Breast epithelium (tissue), 3 donors: ENCODE measurements at regions not wholly inside any gene's neighbourhood (a gene's known extent, or its start where the extent isn't known, plus 50 kb on each side); places are given as distances from the start of the nearest gene placed in this dataset.

Source experiments
- POLR2A ChIP-seq: fragments of 450-650 bp; IDR thresholded peaks from one replicate; pipeline ENCODE4 v1.6.1; 2016; ENCODE audit warnings: antibody characterized with exemption, mild to moderate bottlenecking, moderate library complexity
- POLR2AphosphoS5 ChIP-seq, 3 donors: sonication (generic); formaldehyde crosslinking; IDR thresholded peaks; one replicate each; pipeline ENCODE4 v1.6.1; 2017; ENCODE audit warnings: antibody characterized with exemption in 3 of 3
- TF ChIP-seq, protein P1 (sequence below), 3 donors: fragments of 450-650 bp; IDR thresholded peaks; one replicate each; pipeline ENCODE4 v1.5.1; 2016 to 2017; ENCODE audit warnings: antibody characterized with exemption in 3 of 3, mild to moderate bottlenecking in 3 of 3, moderate library complexity in 3 of 3

DNA sequence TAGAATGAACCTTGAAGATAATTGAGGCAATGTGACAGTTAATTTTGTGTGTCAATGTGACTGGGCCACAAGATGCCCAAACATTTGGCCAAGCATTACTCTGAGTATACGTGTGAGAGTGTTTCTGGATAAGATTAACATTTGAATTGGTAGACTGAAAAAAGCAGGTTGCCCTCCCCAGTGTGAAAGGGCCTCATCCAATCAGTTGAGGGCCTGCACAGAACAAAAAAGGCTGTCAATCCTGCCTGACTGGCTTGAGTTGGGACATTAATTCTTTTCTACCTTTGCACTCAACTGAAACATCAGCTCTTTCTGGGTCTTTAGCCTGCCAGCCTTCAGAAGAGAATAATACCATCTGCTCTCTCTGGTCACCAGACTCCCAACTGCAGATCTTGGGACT, 56.6 kb upstream of the PDE1C start:
- TF ChIP-seq, protein P1, sequence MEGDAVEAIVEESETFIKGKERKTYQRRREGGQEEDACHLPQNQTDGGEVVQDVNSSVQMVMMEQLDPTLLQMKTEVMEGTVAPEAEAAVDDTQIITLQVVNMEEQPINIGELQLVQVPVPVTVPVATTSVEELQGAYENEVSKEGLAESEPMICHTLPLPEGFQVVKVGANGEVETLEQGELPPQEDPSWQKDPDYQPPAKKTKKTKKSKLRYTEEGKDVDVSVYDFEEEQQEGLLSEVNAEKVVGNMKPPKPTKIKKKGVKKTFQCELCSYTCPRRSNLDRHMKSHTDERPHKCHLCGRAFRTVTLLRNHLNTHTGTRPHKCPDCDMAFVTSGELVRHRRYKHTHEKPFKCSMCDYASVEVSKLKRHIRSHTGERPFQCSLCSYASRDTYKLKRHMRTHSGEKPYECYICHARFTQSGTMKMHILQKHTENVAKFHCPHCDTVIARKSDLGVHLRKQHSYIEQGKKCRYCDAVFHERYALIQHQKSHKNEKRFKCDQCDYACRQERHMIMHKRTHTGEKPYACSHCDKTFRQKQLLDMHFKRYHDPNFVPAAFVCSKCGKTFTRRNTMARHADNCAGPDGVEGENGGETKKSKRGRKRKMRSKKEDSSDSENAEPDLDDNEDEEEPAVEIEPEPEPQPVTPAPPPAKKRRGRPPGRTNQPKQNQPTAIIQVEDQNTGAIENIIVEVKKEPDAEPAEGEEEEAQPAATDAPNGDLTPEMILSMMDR (IDR thresholded peaks at IDR 0.05) = no peak
- TF ChIP-seq POLR2A (no peak), POLR2AphosphoS5 (IDR thresholded peaks at IDR 0.05) (no peak)
